Kidney (tissue), 13 donors: ENCODE measurements at regions not wholly inside any gene's neighbourhood (a gene's known extent, or its start where the extent isn't known, plus 50 kb on each side); places are given as distances from the start of the nearest gene placed in this dataset.

Experiments used
- DNase-seq, 5 donors: peaks; one replicate each; pipeline ENCODE4 v3.0.0-alpha.2; 2013 to 2020
- FAIRE-seq: peaks from 2 replicates; lab custom pipeline; 2012; peaks lifted over from hg19 to GRCh38; lab: Jason Lieb, UNC
- H3K27ac ChIP-seq, 2 donors: one replicate each; pipeline ENCODE4 v1.7.0; 2013; ENCODE audit warnings: low read depth in 2 of 2, low read length in 2 of 2, inconsistent platforms in 1 of 2
- H3K27me3 ChIP-seq: one replicate; pipeline ENCODE4 v1.7.1; 2013; ENCODE audit warnings: low read length, inconsistent platforms; ENCODE audit not compliant: control insufficient read depth, insufficient read depth
- H3K36me3 ChIP-seq, 3 donors: one replicate each; pipeline versions ENCODE4 v1.7.0 to v1.7.1; 2013; ENCODE audit warnings: low read length in 3 of 3, control low read depth in 1 of 3, inconsistent platforms in 1 of 3; ENCODE audit not compliant: insufficient read depth in 3 of 3, control insufficient read depth in 2 of 3
- H3K4me1 ChIP-seq, 3 donors: one replicate each; pipeline versions ENCODE4 v1.7.0 to v1.7.1; 2013; ENCODE audit warnings: low read length in 3 of 3, inconsistent platforms in 1 of 3, low read depth in 1 of 3; ENCODE audit not compliant: control insufficient read depth in 2 of 3, insufficient read depth in 2 of 3
- H3K4me3 ChIP-seq, 3 donors: one replicate each; pipeline versions ENCODE4 v1.7.0 to v1.8.1; 2013; ENCODE audit warnings: low read length in 3 of 3, control low read depth in 1 of 3, inconsistent platforms in 1 of 3
- H3K9ac ChIP-seq, 3 donors: one replicate each; pipeline versions ENCODE4 v1.7.0 to v1.7.1; 2013; ENCODE audit warnings: low read length in 3 of 3, control low read depth in 1 of 3, inconsistent platforms in 1 of 3
- H3K9me3 ChIP-seq, 3 donors: one replicate each; pipeline versions ENCODE4 v1.7.0 to v1.7.1; 2013; ENCODE audit warnings: low read length in 3 of 3, control low read depth in 1 of 3, inconsistent platforms in 1 of 3; ENCODE audit not compliant: control insufficient read depth in 2 of 3, insufficient read depth in 1 of 3
- intact Hi-C: fragments of 100-400 bp; cut with DNase I; formaldehyde crosslinking; loops from one replicate; pipeline ENCODE4 v1.11.1; 2022
- TF ChIP-seq, protein P1 (sequence below): IDR thresholded peaks from 3 replicates; pipeline ENCODE4 v1.5.1; 2012; ENCODE audit warnings: mild to moderate bottlenecking, moderate library complexity, borderline replicate concordance; ENCODE audit not compliant: insufficient read depth; ENCODE audit errors: extremely low read depth
- donor health status: control.
- donor health status: control.
- donor health status: control.
- donor health status: control.
- donor health status: control.
- donor health status: DM: yes; HTN: yes; CAD: no.
- donor health status: Normal renal cell carcinoma (clear cell type).

DNA sequence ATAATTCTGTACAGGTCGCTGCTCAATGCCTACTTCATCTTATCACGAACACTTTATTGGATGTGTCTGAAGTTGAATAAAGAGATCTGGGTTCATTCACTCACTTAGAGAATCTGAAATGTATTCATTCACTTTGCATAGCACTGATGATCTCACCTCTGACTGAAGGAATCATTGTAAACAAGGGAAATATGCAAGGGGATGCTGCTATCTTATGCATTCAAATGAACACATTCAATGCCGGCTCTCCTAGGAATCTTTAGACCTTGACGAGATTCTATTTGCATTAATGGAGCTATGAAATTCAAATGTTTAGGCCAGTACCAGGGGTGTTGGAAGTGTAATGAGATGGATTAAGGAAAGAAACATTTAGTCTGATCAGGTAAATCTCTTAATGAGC, 200.6 kb upstream of the COBL start:
- no peak overlapping the region for H3K27ac ChIP-seq
- no peaks in the 10 kb centered on the region for H3K27me3 ChIP-seq
- intact Hi-C loops = no loop called here
- DNase-seq (no peak), FAIRE-seq (no peak)
- H3K9ac ChIP-seq = no peak overlapping the region
- no peaks in the 10 kb centered on the region for H3K36me3 ChIP-seq
- peaks cover 0 to 3% (median 0%) of the 10 kb centered on the region in 3 donors for H3K9me3 ChIP-seq
- no peak overlapping the region for H3K4me3 ChIP-seq
- H3K4me1 ChIP-seq = no peaks in the 10 kb centered on the region
- TF ChIP-seq, protein P1, sequence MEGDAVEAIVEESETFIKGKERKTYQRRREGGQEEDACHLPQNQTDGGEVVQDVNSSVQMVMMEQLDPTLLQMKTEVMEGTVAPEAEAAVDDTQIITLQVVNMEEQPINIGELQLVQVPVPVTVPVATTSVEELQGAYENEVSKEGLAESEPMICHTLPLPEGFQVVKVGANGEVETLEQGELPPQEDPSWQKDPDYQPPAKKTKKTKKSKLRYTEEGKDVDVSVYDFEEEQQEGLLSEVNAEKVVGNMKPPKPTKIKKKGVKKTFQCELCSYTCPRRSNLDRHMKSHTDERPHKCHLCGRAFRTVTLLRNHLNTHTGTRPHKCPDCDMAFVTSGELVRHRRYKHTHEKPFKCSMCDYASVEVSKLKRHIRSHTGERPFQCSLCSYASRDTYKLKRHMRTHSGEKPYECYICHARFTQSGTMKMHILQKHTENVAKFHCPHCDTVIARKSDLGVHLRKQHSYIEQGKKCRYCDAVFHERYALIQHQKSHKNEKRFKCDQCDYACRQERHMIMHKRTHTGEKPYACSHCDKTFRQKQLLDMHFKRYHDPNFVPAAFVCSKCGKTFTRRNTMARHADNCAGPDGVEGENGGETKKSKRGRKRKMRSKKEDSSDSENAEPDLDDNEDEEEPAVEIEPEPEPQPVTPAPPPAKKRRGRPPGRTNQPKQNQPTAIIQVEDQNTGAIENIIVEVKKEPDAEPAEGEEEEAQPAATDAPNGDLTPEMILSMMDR = no peak

DNA sequence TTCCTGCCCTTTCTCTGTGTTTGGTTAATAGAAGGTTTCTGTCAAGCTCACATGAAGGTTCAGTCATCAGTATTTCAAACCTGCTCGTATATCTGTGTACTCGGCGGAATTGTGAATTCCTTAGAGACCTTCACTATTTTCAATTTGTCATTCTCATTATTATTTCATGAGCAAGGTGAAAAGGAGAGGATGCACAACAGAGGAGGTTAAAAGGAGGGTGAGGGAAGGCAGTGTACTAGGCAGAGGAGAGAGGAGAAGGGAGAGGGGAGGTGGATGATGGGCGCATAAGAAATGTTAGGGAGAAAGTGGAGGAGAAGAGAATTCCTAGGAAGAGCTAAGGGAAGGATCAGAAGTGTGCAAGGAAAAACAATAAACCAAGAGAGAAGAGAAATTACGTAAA, 185.0 kb upstream of the COBL start:
- intact Hi-C loops = no loop called here
- TF ChIP-seq, protein P1 = no peak
- H3K27me3 ChIP-seq = no peaks in the 10 kb centered on the region
- no peaks in the 10 kb centered on the region for H3K36me3 ChIP-seq
- H3K27ac ChIP-seq = no peak overlapping the region
- no peaks in the 10 kb centered on the region for H3K9me3 ChIP-seq
- no peak for DNase-seq
- H3K4me3 ChIP-seq = no peak overlapping the region
- FAIRE-seq = no peak
- no peak overlapping the region for H3K9ac ChIP-seq
- no peaks in the 10 kb centered on the region for H3K4me1 ChIP-seq

- H3K36me3 ChIP-seq = no peaks in the 10 kb centered on the region
- no peaks in the 10 kb centered on the region for H3K9me3 ChIP-seq
- intact Hi-C loops = no loop called here
- H3K9ac ChIP-seq = no peak overlapping the region
- no peaks in the 10 kb centered on the region for H3K4me1 ChIP-seq
- no peak overlapping the region for H3K4me3 ChIP-seq
- FAIRE-seq (no peak), DNase-seq (no peak)
- no peak overlapping the region for H3K27ac ChIP-seq
- TF ChIP-seq, protein P1 = no peak
- H3K27me3 ChIP-seq = no peaks in the 10 kb centered on the region
These were observed 166.4 kb upstream of the COBL start for GRCh38 chr7:51482976-51483375.

DNA sequence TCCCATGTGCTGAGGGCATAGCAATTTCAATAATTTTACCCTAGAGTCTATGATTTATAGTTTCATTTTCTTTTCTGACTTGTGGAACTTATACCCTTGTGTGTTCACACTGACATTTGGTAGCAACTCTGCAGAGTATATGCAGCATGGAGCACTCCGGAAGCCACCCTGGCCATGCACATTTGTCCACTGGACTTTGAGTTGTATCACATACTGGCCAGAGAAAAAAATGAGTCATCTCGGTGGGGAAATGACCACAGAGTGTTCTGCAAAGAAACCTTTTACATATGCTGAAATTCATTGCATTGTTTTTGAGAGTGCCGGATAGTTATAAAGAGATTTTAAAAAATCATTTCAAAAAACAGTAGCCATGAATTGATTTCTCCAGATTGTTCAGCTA, 164.8 kb upstream of the COBL start:
- TF ChIP-seq, protein P1 = no peak
- DNase-seq = no peak

More for the DNA sequence above, 164.8 kb upstream of the COBL start:
- no peak overlapping the region for H3K4me3 ChIP-seq
- H3K27me3 ChIP-seq = no peaks in the 10 kb centered on the region
- no peak overlapping the region for H3K9ac ChIP-seq
- intact Hi-C loops = no loop called here
- H3K27ac ChIP-seq = no peak overlapping the region
- FAIRE-seq = no peak
- H3K4me1 ChIP-seq = no peaks in the 10 kb centered on the region
- H3K9me3 ChIP-seq = no peaks in the 10 kb centered on the region
- H3K36me3 ChIP-seq = no peaks in the 10 kb centered on the region
